Heart right ventricle (tissue), 16 donors: ENCODE measurements at regions not wholly inside any gene's neighbourhood (a gene's known extent, or its start where the extent isn't known, plus 50 kb on each side); places are given as distances from the start of the nearest gene placed in this dataset.

ENCODE experiments used
- ATAC-seq, 8 donors: fragments of 200-7000 bp; cut with Tn5 transposase; one replicate each; pipeline ENCODE4 v1.9.1; 2020; ENCODE audit warnings: mild to moderate bottlenecking in 8 of 8, moderate library complexity in 8 of 8, moderate number of reproducible peaks in 1 of 8
- DNase-seq, 2 donors: peaks; one replicate each; pipeline ENCODE4 v3.0.0-alpha.2; 2020
- H3K27ac ChIP-seq, 10 donors: fragments of 200-600 bp; sonication (generic) in 2 of 10; one replicate each; pipeline versions ENCODE4 v1.5.0 to v1.8.0; 2020 to 2022; ENCODE audit warnings: mild to moderate bottlenecking in 3 of 10
- H3K27me3 ChIP-seq, 7 donors: fragments of 200-600 bp; one replicate each; pipeline ENCODE4 v1.8.0; 2021 to 2022; ENCODE audit warnings: mild to moderate bottlenecking in 2 of 7
- H3K36me3 ChIP-seq, 9 donors: fragments of 200-600 bp; sonication (generic) in 1 of 9; one replicate each; pipeline versions ENCODE4 v1.5.0 to v1.8.0; 2020 to 2022; ENCODE audit warnings: mild to moderate bottlenecking in 2 of 9
- H3K4me1 ChIP-seq, 9 donors: fragments of 200-600 bp; sonication (generic) in 1 of 9; one replicate each; pipeline versions ENCODE4 v1.5.0 to v1.8.0; 2020 to 2022; ENCODE audit warnings: mild to moderate bottlenecking in 4 of 9
- H3K4me3 ChIP-seq, 10 donors: fragments of 200-600 bp; sonication (generic) in 2 of 10; one replicate each; pipeline versions ENCODE4 v1.5.0 to v1.8.0; 2020 to 2022; ENCODE audit warnings: mild to moderate bottlenecking in 7 of 10, moderate library complexity in 2 of 10
- H3K9me3 ChIP-seq, 11 donors: fragments of 200-600 bp in 10 of 11; sonication (generic) in 2 of 11; one replicate each; pipeline versions ENCODE4 v1.5.0 to v1.8.0; 2013 to 2022; ENCODE audit warnings: mild to moderate bottlenecking in 2 of 11, control low read depth in 1 of 11, moderate library complexity in 1 of 11
- CTCF ChIP-seq, 9 donors: fragments of 200-600 bp; sonication (generic) in 2 of 9; IDR thresholded peaks; one replicate each; pipeline versions ENCODE4 v1.5.0 to v1.8.0; 2021 to 2022; ENCODE audit warnings: antibody characterized with exemption in 9 of 9, mild to moderate bottlenecking in 5 of 9, moderate library complexity in 1 of 9
- WGBS, 2 donors: extraction: QIAGEN DNeasy Blood & Tissue Kit; methylation state at CpG; one replicate each; pipeline ENCODE4 v1.1.7; 2013; ENCODE audit warnings: inconsistent platforms in 1 of 2; 5-methylcytosine and 5-hydroxymethylcytosine counted together
- intact Hi-C, 10 donors: fragments of 100-400 bp; cut with DNase I; formaldehyde crosslinking; loops; one replicate each; pipeline versions ENCODE4 v1.11.1 to v1.14.2; 2022
- donor health status: Arrhythmogenic right ventricular cardiomyopathy.
- donor health status: ischemic (EF 13 %, LVEDD 7.1; RV severe dilation, severe dysfunction).
- donor health status: healthy with polysubstance abuse.
- donor health status: DM: no; HTN: yes; CAD: no.
- donor health status: DM: no; HTN: no; CAD: no.
- donor health status: ischemic (EF 25% LVEDD 6.9; RV normal size, moderate dysfunction).
- donor health status: ischemic (EF 25% LVEDD 5.7; RV mildly dilated, moderate dysfunction).
- donor health status: healthy.
- donor health status: DM: yes; HTN: yes; CAD: no.
- donor health status: Ischemic cardiomyopathy.
- donor health status: ischemic (EF 35%, LVEDD 5.7; RV mildly dilated, moderate dysfunction).
- donor health status: nonischemic (EF 11% LVEDD 7.7; RV severe dilation, severe dysfunction).
- donor health status: DM: yes; HTN: yes; CAD: no.
- donor health status: PGD.
- donor health status: ischemic (EF 29% LVEDD 5.4; RV normal size, mild dysfunction).
- donor health status: nonischemic (EF 23%, LVEDD 6.1; RV moderate dilation, normal function).

- Histone ChIP-seq H3K27ac (no peak overlapping the region), H3K4me3 (no peak overlapping the region), H3K27me3 (no peaks in the 10 kb centered on the region), H3K9me3 (peaks cover 0 to 56% (median 27%) of the 10 kb centered on the region in 11 donors), H3K4me1 (no peaks in the 10 kb centered on the region), H3K36me3 (no peaks in the 10 kb centered on the region)
- 94 to 97% methylated on average over 2 of the region's 2 CpGs for WGBS, 2 donors
- TF ChIP-seq CTCF (IDR thresholded peaks at IDR 0.05), result no peak
- ATAC-seq (no peak), DNase-seq (no peak)
- intact Hi-C loops, result no loop called here
Observed at GRCh38 chr7:138370956-138371355, 89.1 kb upstream of the TRIM24 start.

- Histone ChIP-seq H3K27me3 (no peaks in the 10 kb centered on the region), H3K36me3 (no peaks in the 10 kb centered on the region), H3K27ac (no peak overlapping the region), H3K4me1 (no peaks in the 10 kb centered on the region), H3K9me3 (peaks cover 0 to 23% (median 14%) of the 10 kb centered on the region in 11 donors), H3K4me3 (no peak overlapping the region)
- intact Hi-C loops, result no loop called here
- no peak for DNase-seq
- ATAC-seq, result no peak
- WGBS, 2 donors, result 85 to 87% methylated on average over 3 of the region's 3 CpGs
- TF ChIP-seq CTCF (IDR thresholded peaks at IDR 0.05), result no peak
Observed at GRCh38 chr7:138374119-138374693, 85.9 kb upstream of the TRIM24 start.

GRCh38 chr7:138377306-138377705, 82.8 kb upstream of the TRIM24 start:
- Histone ChIP-seq H3K4me3 (no peak overlapping the region), H3K4me1 (no peaks in the 10 kb centered on the region), H3K27ac (no peak overlapping the region), H3K27me3 (no peaks in the 10 kb centered on the region), H3K9me3 (peaks cover 0 to 5% (median 0%) of the 10 kb centered on the region in 11 donors), H3K36me3 (no peaks in the 10 kb centered on the region)
- WGBS, 2 donors, result 69 to 74% methylated on average over 2 of the region's 2 CpGs
- ATAC-seq (no peak), DNase-seq (no peak)
- TF ChIP-seq CTCF (IDR thresholded peaks at IDR 0.05), result no peak
- intact Hi-C loops, result no loop called here

GRCh38 chr7:138378741-138379559, 81.1 kb upstream of the TRIM24 start:
- H3K27me3 ChIP-seq, result no peaks in the 10 kb centered on the region
- intact Hi-C loops, result no loop called here
- H3K4me1 ChIP-seq, result no peaks in the 10 kb centered on the region
- 89 to 94% methylated on average over 19 of the region's 19 CpGs for WGBS, 2 donors
- TF ChIP-seq CTCF (IDR thresholded peaks at IDR 0.05), result no peak
- H3K4me3 ChIP-seq, result no peak overlapping the region
- H3K36me3 ChIP-seq, result no peaks in the 10 kb centered on the region
- ATAC-seq (no peak), DNase-seq (no peak)
- H3K27ac ChIP-seq, result no peak overlapping the region
- H3K9me3 ChIP-seq, result peaks cover 0 to 5% (median 0%) of the 10 kb centered on the region in 11 donors
